GM10248 (cell line): ENCODE measurements at regions not wholly inside any gene's neighbourhood (a gene's known extent, or its start where the extent isn't known, plus 50 kb on each side); places are given as distances from the start of the nearest gene placed in this dataset.
"Not testable (repeated sequence)": the region's sequence is repeated elsewhere in the genome, so short reads cannot be mapped to it uniquely, and the experiment has no call there.

Source experiments
- CTCF ChIA-PET: fragments of 300-600 bp; sonication (Branson Sonifier 250); formaldehyde crosslinking; extraction: SDS; loops from one replicate; lab custom pipeline; 2021; ENCODE audit warnings: antibody characterized with exemption; lab: Yijun Ruan, JAX
- POLR2A ChIA-PET: fragments of 350-650 bp; sonication (Branson Sonifier 250); formaldehyde crosslinking; extraction: SDS; loops from one replicate; lab custom pipeline; 2020; ENCODE audit warnings: antibody characterized with exemption; lab: Yijun Ruan, JAX
- DNase-seq: peaks from one replicate; pipeline ENCODE4 v3.0.0; 2012; ENCODE audit errors: extremely low spot score
- CTCF ChIP-seq: IDR thresholded peaks from 2 replicates; pipeline ENCODE4 v1.5.1; 2012; ENCODE audit warnings: mild to moderate bottlenecking, low read depth; ENCODE audit errors: extremely low read depth, missing control alignments, control extremely low read depth

GRCh38 chr9:135192686-135193085, 105.2 kb downstream of the OLFM1 start:
- no peak for DNase-seq
- POLR2A ChIA-PET = no interaction called here
- no peak for TF ChIP-seq CTCF
- CTCF ChIA-PET = no interaction called here

- CTCF ChIA-PET, DNase-seq: not testable (repeated sequence)
- POLR2A ChIA-PET = interaction anchor here (0.8 kb wide), 1 partner anchor 252 kb away, joined by 3 read pairs; no protein-coding TSS in a partner anchor
Measured at GRCh38 chr9:135195975-135196374, 108.5 kb downstream of the OLFM1 start.

- ChIA-PET POLR2A (no interaction called here), CTCF (no interaction called here)
- TF ChIP-seq CTCF = no peak
- DNase-seq = no peak
Measured at GRCh38 chr9:135196474-135196873, 109.0 kb downstream of the OLFM1 start.

GRCh38 chr9:135198144-135198543, 110.7 kb downstream of the OLFM1 start:
- no peak for DNase-seq
- CTCF ChIA-PET = interaction anchor here (1.4 kb wide), 1 partner anchor 12 kb away, joined by 3 read pairs; no protein-coding TSS in a partner anchor
- POLR2A ChIA-PET = no interaction called here
- no peak for TF ChIP-seq CTCF

DNA sequence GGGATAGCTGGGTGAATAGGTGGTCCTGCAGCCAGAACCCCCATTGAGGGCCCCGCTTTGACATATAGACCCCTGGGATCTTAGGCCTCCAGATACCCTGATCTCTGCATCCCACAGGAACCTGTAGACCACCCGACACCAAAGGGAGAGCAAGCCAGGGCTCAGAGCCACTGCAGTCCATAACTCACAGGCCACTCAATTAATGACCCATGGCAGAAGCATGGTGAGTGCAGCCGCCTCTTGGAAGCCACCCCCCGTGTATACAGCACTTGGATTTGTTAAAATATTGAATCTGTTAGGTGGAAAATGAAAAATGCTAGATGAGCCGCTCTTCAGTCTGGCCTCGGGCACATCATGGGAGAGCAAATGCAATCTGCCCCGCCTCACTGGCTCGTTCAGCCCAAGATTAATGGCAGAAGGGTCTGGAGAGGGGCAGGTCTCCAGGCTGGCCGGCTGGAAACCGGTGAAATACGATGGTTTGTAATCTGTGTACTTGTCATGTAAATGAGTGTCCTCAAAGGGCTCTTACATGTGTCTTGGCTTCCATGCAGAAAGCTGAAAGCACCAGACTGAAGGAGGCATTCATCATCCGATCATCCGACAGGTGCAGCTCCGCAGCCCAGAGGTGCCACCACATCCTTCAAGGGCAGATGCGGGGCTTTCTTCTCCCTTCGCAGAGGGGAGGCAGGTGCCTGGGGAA, 111.3 kb downstream of the OLFM1 start:
- CTCF ChIA-PET = interaction anchor here (1.4 kb wide), 1 partner anchor 12 kb away, joined by 3 read pairs; no protein-coding TSS in a partner anchor
- TF ChIP-seq CTCF = no peak
- POLR2A ChIA-PET = no interaction called here
- no peak for DNase-seq

GRCh38 chr9:135199489-135199888, 112.0 kb downstream of the OLFM1 start:
- CTCF ChIA-PET = interaction anchor here (1.4 kb wide), 1 partner anchor 11 kb away, joined by 3 read pairs; no protein-coding TSS in a partner anchor
- DNase-seq = no peak
- TF ChIP-seq CTCF = no peak
- POLR2A ChIA-PET = no interaction called here

- ChIA-PET CTCF (no interaction called here), POLR2A (no interaction called here)
- no peak for TF ChIP-seq CTCF
- DNase-seq = no peak
Measured at GRCh38 chr9:135201711-135202110, 114.2 kb downstream of the OLFM1 start.
